ENCODE measurements at regions not wholly inside any gene's neighbourhood (a gene's known extent, or its start where the extent isn't known, plus 50 kb on each side); places are given as distances from the start of the nearest gene placed in this dataset.

GRCh38 chr7:47202146-47202783, 379.6 kb downstream of the TNS3 start:
- TF ChIP-seq CTCF (IDR thresholded peaks at IDR 0.05; ENCODE audit: insufficient read depth, low read length, missing control alignments), result no peak
- ChIA-PET CTCF (interaction anchor here (0.8 to 2.2 kb wide), 3 partner anchors 21 to 1285 kb away, joined by 4 to 5 read pairs (median 4); no protein-coding TSS in a partner anchor), POLR2A (interaction anchor here (1.1 kb wide), 1 partner anchor 17 kb away, joined by 4 read pairs; no protein-coding TSS in a partner anchor)
- DNase-seq (ENCODE audit: low read depth, low spot score), result no peak
- no peak overlapping the region for H3K4me3 ChIP-seq (ENCODE audit: low read depth, low read length)

GRCh38 chr7:47198159-47198558, 383.8 kb downstream of the TNS3 start:
- H3K4me3 ChIP-seq (ENCODE audit: low read depth, low read length), result no peak overlapping the region
- ChIA-PET CTCF (no interaction called here), POLR2A (no interaction called here)
- no peak for TF ChIP-seq CTCF (IDR thresholded peaks at IDR 0.05; ENCODE audit: insufficient read depth, low read length, missing control alignments)
- DNase-seq (ENCODE audit: low read depth, low spot score), result no peak

GRCh38 chr7:47197486-47197885, 384.4 kb downstream of the TNS3 start:
- no peak for TF ChIP-seq CTCF (IDR thresholded peaks at IDR 0.05; ENCODE audit: insufficient read depth, low read length, missing control alignments)
- DNase-seq (ENCODE audit: low read depth, low spot score), result no peak
- ChIA-PET POLR2A (no interaction called here), CTCF (interaction anchor here (1.3 kb wide), 1 partner anchor 58 kb away, joined by 3 read pairs; no protein-coding TSS in a partner anchor)
- no peak overlapping the region for H3K4me3 ChIP-seq (ENCODE audit: low read depth, low read length)

- H3K4me3 ChIP-seq (ENCODE audit: low read depth, low read length), result no peak overlapping the region
- no peak for DNase-seq (ENCODE audit: low read depth, low spot score)
- ChIA-PET CTCF (interaction anchor here (1.2 to 2.4 kb wide), 5 partner anchors 10 to 70 kb away, joined by 3 to 12 read pairs (median 3); no protein-coding TSS in a partner anchor), POLR2A (no interaction called here)
- TF ChIP-seq CTCF (IDR thresholded peaks at IDR 0.05; ENCODE audit: insufficient read depth, low read length, missing control alignments), result no peak
These were observed 385.2 kb downstream of the TNS3 start for GRCh38 chr7:47196737-47197136.

GRCh38 chr7:47196106-47196645, 385.7 kb downstream of the TNS3 start:
- POLR2A ChIA-PET, result no interaction called here
- no peak for TF ChIP-seq CTCF (IDR thresholded peaks at IDR 0.05; ENCODE audit: insufficient read depth, low read length, missing control alignments)

GRCh38 chr7:47195641-47196040, 386.3 kb downstream of the TNS3 start:
- CTCF ChIA-PET, result interaction anchor here (1.2 to 2.4 kb wide), 4 partner anchors 11 to 71 kb away, joined by 3 to 12 read pairs (median 4); no protein-coding TSS in a partner anchor
- H3K4me3 ChIP-seq (ENCODE audit: low read depth, low read length), result no peak overlapping the region

More at GRCh38 chr7:47196106-47196645, 385.7 kb downstream of the TNS3 start:
- DNase-seq (ENCODE audit: low read depth, low spot score), result no peak
- no peak overlapping the region for H3K4me3 ChIP-seq (ENCODE audit: low read depth, low read length)
- CTCF ChIA-PET, result interaction anchor here (1.2 to 2.4 kb wide), 5 partner anchors 11 to 70 kb away, joined by 3 to 12 read pairs (median 3); no protein-coding TSS in a partner anchor

More at GRCh38 chr7:47195641-47196040, 386.3 kb downstream of the TNS3 start:
- POLR2A ChIA-PET, result no interaction called here
- DNase-seq (ENCODE audit: low read depth, low spot score), result no peak
- TF ChIP-seq CTCF (IDR thresholded peaks at IDR 0.05; ENCODE audit: insufficient read depth, low read length, missing control alignments), result no peak

All from AG04449 (cell line).